ENCODE measurements at regions not wholly inside any gene's neighbourhood (a gene's known extent, or its start where the extent isn't known, plus 50 kb on each side); places are given as distances from the start of the nearest gene placed in this dataset.
"Not testable (repeated sequence)": the region's sequence is repeated elsewhere in the genome, so short reads cannot be mapped to it uniquely, and the experiment has no call there.

DNA sequence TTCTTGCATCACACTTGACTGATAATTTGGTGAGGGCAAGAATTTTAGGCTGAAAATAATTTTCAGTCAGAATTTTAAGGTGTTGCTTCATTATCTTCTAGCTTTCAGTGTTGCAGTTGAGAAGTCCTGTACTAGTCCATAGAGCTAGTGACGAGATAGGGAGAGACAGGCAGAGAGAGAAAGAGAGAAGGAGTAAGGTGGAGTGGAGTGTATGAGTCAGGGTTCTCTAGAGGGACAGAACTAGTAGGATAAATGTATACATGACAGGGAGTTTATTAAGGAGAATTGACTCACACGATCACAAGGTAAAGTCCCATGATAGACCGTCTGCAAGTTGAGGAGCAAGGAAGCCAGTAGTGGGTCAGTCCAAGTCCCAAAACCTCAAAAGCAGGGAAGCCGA lies 127.2 kb downstream of the UTP18 start:
- no peak for DNase-seq (ENCODE audit: extremely low read depth, low read depth, low spot score)

DNA sequence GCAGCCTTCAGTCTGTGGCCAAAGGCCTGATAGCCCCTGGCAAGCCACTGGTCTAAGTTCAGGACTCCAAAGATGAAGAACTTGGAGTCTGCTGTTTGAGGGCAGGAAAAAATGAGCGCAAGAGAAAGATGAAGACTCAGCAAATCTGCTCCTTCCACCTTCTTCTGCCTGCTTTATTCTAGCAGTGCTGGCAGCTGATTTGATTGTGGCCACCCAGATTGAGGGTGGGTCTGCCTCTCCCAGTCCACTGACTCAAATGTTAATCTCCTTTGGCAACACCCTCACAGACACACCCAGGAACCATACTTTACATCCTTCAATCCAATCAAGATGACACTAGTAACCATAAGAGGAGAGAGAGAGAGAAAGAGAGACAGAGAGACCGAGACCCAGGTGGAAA lies 127.6 kb downstream of the UTP18 start:
- no peak for DNase-seq (ENCODE audit: extremely low read depth, low read depth, low spot score)

DNA sequence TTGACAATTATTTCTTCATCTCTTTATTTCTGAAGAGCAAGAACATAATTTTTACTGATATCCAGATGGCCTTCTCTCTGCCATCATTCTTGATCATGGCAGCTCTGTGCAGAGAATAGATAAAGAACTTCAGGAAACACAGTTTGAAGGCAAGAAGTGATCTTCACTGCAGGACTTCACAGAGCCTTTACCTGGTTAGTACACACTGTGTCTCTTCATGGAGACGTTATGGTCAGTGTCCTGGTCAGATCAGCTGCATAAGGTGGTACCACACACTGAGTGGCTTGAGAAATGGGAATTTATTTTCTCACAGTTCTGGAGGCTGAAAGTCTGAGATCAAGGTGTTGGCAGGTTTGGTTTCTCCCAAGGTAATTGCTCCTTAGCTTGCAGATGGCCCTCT lies 129.5 kb downstream of the UTP18 start:
- DNase-seq (ENCODE audit: extremely low read depth, low read depth, low spot score), result no peak

DNA sequence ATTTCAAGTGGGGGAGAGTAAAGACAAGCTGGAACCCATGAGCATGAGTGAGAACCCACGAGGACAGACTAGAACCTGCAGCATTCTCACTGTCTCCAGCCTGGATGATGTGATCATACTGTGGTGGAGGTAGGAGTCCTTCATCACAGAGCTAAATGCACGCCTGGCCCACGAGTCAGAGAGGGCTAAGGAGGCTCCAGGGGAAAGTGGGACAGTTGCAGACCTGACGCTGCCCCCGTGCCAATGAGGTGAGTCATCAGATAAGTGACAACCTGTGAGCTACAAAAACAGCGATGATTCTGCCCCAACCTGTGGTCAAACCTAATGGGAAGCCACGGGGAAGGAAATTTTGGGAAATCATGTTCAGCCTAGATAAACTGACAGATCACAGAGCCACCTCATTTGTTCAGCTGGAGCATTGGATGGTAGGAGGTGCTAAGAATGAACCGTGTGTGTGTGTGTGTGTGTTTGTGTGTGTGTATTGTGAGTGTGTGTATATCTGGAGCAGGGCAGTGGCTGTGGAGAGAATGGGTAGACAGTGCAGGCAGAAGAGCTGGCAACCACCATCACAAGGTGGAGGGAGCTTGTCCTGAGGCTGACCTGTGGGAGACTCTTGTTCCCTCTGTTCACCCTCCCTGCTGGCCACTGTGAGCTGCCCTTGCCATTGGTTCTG lies 131.8 kb downstream of the UTP18 start:
- no peak for DNase-seq (ENCODE audit: extremely low read depth, low read depth, low spot score)

DNA sequence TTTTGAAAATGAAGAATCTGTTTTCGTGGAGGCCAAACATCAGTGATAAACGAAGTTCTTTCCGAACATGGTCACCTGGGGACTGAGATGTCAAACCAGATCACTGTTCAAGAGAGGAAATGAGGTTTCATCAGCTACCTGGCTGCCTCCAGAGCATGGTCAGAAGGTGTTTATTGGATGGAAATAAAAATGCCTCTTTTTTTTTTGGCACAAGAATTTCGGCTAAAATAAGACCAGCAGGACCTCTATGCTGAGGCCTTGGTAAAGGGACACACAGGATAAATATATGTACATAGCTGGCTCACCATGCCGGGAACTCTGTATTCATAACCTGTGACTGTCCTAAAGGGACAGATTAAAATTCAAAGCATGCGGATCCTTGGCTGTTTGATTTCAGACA lies 135.3 kb downstream of the UTP18 start:
- no peak for DNase-seq (ENCODE audit: extremely low read depth, low read depth, low spot score)

DNA sequence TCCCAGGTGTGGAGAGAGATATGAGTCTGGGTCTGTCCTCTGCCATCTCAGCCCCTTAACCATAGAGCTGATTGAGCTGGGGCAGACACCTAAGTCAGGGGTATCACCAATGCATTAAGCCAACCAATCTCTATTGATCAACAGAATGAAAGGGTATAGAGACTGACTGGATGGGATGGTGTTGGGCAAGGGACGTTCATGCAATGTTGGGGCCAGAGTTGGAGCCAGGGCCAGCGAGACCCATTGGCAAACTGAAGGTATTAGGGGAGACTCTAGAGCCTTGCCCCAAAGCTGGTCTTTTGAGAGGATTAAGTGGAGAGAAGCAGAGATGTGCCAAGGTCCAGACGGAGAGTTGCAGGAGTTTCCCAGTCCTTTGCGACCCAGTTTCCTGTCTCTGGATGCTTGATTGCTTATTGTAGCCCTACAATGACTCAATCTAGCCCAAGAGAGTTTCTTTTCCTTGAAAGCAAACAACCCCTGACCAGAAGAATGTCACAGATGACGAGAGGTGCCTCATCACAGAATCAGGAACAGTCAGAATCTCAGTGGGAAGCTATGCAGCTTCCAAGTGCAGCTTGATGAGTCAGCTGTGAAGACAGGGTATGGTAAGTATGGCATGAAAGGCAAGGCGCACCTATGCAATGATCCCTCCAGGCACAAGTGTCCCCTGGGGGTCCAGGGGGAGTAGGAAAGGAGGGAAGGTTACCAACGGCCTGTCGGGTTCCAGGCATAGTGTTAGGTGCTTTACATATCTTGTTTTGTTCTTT lies 137.2 kb downstream of the UTP18 start:
- no peak for DNase-seq (ENCODE audit: extremely low read depth, low read depth, low spot score)

DNA sequence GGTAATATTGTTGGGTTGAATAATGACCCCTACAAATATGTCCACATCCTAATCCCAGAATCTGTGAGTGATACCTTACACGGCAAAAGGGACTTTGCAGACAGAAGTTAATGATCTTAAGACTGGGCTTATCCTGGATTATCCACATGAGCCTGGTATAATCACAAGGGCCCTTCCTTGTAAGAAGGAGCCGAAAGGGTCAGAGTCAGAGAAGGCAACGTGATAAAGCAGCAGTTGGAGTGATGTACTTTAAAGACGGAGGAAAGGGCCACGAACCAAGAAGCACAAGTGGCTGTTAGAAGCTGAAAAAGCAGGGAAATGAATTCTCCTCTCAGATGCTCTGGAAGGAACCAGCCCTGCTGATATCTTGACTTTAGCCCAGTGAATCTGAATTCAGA lies 137.8 kb downstream of the UTP18 start:
- no peak for DNase-seq (ENCODE audit: extremely low read depth, low read depth, low spot score)

DNA sequence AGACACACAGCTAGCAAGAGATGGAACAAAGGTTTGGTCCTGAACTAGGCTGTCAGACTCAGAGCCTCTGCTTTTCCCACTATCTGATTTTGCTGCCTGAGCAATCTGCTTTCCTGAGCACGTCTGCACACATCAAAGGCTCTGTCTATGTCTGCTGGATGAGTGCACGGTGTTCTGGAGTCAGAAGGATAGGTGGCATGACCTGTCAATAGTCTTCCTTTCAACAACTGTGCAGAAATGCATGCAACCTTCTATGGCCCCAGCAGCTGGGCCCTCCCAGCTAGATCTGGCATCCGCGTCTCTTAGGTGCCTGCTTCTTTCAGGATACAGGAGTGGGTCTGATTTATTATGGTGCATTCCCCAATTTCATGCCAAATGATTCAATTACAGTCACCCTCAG lies 138.3 kb downstream of the UTP18 start:
- no peak for DNase-seq (ENCODE audit: extremely low read depth, low read depth, low spot score)

DNA sequence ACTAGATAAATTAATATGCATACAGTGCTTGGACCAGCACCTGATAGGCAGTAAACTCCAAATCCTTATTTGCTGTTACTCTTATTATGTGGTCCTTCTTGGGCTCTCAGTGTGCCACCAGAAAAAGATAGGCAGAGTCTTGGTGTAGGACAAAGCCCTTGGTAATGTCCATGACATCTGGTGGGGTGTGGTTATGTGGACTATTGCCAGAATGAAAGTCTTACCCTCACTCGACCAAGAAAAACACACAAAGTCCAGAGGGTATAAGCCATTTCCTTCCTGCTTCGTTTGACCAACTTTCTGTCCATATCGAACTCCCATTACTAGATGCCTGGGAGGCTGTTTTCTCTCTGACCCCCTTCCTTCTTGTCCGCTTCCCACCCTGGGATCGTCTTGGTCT lies 140.9 kb downstream of the UTP18 start:
- DNase-seq (ENCODE audit: extremely low read depth, low read depth, low spot score), result no peak

DNA sequence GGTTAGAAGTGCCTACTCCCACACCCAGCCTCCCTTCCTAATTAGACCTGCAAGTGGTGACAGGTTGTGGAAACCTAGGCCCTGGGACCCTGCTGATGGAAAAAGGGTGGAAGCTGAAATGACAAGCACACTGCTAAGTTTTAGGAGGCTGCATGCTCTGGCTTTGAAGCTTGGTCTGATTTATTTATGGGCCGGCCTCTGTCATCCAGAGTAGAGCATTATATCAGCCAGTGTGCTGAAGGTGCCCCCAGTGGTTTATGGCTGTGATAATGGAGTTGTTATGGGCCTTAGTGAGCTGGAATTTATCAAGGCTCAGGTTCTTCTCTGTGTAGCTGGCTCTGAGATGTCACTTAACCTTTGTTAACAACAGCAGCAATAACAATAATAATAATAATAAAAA lies 142.6 kb downstream of the UTP18 start:
- no peak for DNase-seq (ENCODE audit: extremely low read depth, low read depth, low spot score)

DNA sequence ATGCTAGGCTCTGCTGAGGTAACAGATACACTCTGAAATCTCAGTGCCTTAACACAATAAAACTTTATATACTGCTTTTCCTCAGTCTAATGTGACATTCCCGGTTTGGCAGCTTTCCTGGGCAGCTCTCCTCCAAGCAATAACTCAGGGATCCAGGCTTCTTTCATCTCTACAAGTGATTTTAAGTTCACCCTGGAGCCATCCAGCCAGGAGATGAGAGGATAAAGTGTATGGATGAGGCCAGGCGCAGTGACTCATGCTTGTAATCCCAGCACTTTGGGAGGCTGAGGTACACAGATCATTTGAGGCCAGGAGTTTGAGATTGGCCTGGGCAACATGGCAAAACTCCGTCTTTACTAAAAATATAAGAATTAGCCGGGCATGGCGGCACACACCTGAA lies 147.2 kb downstream of the UTP18 start:
- no peak for DNase-seq (ENCODE audit: extremely low read depth, low read depth, low spot score)

DNA sequence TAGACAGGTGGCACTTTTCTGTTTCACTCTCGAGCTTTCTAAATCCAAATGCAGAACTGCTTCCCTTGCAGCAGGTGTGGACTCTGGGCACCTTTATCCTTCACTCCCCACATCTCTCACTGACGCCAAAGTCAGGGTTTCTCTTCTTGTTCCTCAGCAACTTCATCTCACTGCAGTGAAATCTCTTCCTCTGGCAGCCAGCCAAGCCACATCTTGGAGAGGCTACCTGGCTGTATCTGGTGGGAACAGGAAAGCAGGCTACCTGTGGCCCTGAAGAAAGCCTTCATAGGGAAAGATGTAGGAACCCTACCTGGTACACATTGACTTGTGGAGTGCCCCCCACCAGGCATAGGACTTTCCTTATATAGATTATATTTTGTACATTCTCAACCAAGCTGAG lies 159.1 kb downstream of the UTP18 start:
- DNase-seq (ENCODE audit: extremely low read depth, low read depth, low spot score), result no peak

DNA sequence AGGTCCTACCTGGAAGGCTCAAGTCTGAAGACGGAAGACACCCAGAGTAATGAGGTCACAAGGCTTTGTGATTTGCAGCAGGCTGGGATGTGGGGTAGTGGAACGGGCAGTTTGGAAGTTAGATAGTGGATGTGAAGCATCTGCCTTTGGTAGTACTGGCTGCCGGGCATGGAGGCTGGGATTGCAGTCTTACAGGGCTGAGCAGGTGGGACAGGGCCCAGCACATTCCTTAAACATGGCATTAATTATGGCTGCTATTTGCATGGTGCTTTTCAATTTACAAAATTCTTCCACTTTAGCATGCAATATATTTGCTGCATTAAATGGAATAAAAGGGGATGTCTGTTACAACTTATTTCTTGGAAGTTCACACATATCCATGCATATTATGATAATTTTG lies 161.2 kb downstream of the UTP18 start:
- DNase-seq (ENCODE audit: extremely low read depth, low read depth, low spot score), result no peak

DNA sequence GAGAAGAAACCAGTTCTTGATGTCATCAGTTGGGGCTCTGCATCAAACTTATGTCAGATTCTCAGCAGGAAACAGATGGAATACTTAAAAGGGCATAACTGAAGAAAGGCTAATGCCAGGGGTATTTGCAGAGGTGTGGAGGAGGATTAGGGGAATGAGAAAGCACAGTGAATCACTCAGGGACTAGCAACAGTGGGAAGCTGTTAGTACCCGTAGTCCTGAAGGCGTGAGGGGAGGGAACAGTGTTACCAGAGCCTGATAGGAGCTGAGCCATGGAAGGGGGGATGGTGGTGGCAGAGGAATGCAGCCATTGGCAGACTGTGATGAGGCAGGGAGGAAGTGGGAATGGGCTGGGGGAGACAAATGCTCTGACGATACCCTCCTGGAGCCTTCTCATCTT lies 162.3 kb downstream of the UTP18 start:
- DNase-seq (ENCODE audit: extremely low read depth, low read depth, low spot score), result no peak

DNA sequence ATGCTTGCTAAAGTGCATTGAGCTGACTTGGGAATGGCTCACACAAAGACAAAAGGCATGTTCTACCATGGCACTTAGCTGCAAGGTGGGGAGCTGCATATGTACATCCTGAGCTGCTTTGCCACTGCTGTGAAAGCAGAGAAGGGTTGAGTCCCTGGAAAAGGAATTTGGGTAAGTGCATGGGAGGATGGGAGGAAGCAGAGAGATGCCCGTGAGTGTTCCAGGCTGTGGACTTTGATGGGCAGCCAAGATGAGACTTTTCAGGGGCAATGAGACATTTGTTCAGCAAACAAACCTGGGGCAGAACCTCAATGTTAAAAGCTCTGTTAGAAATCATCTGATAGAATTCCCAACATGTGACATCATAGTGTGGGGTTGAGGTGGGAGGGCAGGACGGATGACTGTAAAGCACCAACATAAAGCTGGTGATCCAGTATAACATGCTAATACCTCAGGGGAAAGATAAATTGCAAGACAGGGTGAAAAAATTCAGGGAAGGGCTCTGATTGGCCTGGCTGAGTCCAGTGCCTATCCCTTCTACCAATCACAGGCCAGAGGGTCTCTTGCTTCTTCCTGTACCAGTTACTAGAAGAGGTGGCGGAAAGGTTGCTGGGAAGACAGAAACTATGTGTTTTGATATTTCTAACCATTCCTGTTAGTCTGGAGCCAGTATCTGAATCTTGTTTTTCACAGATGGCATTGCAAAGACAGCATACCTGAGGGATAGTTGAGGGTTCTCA lies 163.2 kb downstream of the UTP18 start:
- DNase-seq (ENCODE audit: extremely low read depth, low read depth, low spot score), result no peak

DNA sequence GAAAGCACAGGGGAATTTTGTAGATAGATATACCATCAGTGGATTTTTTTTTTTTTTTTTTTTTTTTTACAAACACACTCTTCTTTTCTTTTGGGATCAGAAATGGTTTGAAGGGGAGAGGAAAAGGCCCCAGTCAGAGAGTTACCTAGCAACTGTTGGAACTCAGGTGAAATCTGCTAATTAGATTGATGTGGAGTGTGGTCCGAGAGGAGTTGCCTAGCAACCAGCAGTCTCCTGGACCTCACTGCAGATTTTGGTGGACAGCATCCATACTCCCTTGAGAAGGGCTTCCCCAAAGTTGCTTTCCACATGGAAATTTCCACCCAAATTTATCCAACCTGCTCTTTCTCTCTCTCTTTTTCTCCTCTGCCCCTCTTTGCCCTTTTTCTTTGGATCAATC lies 165.4 kb downstream of the UTP18 start:
- DNase-seq (ENCODE audit: extremely low read depth, low read depth, low spot score), result no peak

DNA sequence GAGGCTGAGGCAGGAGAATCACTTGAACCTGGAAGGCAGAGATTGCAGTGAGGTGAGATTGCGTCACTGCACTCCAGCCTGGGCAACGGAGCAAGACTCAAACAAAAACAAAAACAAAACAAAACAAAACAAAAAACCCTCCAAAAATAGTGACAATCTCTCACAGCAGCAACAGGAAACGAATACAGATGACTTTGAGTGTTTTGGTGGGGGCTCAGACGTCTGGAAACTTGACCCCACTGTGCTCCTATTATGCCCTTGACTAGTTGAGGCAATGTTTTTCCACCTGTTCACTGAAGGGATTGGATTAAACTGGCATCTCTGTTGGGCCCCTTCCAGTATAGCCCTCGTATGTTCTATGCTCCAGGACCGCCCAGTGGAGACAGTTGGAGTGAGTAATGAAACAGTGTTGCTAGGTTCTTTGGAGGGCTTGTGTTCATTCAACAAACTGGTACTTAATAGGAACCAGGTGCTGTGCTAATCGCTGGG lies 167.0 kb downstream of the UTP18 start:
- DNase-seq (ENCODE audit: extremely low read depth, low read depth, low spot score), result no peak

DNA sequence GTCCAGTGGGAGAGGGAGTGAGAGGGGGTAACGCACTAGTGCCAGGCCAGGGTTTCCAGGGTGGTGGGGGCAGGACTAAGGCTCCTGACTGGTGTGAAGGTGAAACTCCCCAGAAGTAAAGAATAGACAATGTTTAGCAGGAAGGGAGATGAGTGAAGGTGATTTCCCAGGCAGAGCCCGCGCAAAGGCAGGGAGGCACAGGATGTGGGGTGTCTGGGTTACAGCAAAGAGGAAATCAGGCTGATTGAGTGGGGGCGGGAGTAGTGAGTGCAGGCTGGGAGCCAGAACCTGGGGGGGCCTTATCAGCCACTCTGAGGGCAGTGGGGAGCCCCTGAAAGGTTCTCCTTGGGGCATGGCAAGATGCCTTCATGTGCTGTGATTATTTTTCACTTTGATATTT lies 167.5 kb downstream of the UTP18 start:
- no peak for DNase-seq (ENCODE audit: extremely low read depth, low read depth, low spot score)

DNA sequence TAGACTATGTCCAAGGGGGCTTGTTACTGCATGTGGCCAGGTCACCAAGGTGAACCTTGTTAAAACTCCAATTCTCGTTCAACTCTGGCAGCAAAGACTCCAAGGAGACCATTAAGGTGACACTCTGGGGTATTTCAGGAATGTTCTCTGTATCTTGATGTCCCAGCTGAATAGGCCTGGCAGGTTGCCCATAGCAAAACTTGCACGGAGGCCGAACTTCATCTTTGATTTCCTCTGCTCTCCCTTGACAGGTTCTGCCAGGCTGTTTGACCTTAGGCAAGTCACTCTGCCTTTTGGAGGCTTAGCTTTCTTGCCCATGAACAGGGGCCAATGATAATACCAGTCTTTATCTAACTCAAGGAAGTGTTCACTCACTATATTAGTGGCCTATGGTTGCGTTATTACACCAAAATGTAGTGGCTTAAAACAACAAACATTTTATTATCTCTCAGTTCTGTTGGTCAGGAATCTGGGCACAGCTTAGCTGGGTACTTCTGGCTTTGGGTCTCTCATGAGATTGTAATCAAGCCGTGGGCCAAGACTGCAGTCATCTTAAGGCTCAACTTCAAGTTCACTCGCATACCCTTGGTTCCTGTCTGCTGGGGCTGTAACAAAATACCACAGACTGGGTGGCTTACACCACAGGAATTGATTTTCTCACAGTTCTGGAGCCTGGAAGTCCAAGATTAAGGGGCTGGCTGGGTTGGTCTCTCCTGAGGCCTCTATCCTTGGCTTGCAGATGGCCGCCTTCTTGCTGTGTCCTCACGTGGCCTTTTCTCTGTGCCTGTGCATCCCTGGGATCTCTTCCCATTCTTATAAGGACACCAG lies 168.5 kb downstream of the UTP18 start:
- no peak for DNase-seq (ENCODE audit: extremely low read depth, low read depth, low spot score)

DNA sequence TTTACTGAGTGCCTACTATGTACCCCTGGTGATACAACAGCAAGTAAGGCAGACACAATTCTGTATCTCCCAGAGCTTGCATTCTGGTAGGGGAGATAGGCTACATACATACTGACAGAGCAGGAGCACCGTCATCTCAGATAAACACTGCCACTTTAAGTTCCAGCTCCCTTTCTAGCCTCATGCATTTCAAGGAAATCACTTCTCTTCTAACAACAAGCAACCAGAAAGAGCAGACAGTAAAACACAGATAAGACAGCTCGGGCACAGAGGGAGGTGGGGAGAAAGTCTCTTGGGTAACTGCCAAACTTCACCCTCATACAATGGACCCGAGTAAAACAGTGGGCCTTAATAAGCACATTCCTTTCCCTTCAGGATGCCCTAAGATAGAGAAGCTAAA lies 169.6 kb downstream of the UTP18 start:
- DNase-seq (ENCODE audit: extremely low read depth, low read depth, low spot score), result not testable (repeated sequence)

DNA sequence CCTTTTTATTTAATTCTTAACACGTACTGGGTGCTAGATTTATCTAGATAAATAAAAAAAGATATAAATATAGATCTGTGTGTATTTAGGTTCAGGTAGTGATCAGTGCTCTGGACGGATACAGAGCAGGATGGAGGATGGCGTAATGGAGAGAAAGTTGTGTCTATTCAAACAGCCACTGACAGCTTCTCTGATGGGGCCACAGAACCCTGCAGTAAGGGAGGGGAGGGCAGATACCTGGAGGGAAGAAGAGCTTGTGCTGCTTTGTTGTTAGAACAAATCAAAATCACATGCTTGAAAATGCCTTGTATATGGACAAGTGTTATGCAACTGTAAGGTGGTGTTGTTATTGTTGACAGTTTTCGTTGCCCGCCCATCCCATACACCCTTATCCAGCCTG lies 170.2 kb downstream of the UTP18 start:
- DNase-seq (ENCODE audit: extremely low read depth, low read depth, low spot score), result no peak

All from glomerular endothelial cell (primary cell).